22Rv1 (cell line): ENCODE measurements at regions not wholly inside any gene's neighbourhood (a gene's known extent, or its start where the extent isn't known, plus 50 kb on each side); places are given as distances from the start of the nearest gene placed in this dataset.

ENCODE experiments used
- H3K27ac ChIP-seq: fragments of 450-650 bp; 2 replicates; pipeline ENCODE4 v1.5.1; 2017
- ZFX ChIP-seq: fragments of 450-650 bp; IDR thresholded peaks from 2 replicates; pipeline ENCODE4 v1.6.1; 2017; ENCODE audit warnings: antibody characterized with exemption, borderline replicate concordance
- TF ChIP-seq, protein P1 (sequence below): fragments of 450-650 bp; IDR thresholded peaks from 2 replicates; pipeline ENCODE4 v1.5.1; 2017; ENCODE audit warnings: mild to moderate bottlenecking

- H3K27ac ChIP-seq: no peak overlapping the region
- no peak for TF ChIP-seq ZFX
- TF ChIP-seq, protein P1, sequence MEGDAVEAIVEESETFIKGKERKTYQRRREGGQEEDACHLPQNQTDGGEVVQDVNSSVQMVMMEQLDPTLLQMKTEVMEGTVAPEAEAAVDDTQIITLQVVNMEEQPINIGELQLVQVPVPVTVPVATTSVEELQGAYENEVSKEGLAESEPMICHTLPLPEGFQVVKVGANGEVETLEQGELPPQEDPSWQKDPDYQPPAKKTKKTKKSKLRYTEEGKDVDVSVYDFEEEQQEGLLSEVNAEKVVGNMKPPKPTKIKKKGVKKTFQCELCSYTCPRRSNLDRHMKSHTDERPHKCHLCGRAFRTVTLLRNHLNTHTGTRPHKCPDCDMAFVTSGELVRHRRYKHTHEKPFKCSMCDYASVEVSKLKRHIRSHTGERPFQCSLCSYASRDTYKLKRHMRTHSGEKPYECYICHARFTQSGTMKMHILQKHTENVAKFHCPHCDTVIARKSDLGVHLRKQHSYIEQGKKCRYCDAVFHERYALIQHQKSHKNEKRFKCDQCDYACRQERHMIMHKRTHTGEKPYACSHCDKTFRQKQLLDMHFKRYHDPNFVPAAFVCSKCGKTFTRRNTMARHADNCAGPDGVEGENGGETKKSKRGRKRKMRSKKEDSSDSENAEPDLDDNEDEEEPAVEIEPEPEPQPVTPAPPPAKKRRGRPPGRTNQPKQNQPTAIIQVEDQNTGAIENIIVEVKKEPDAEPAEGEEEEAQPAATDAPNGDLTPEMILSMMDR: no peak
These were observed 90.1 kb upstream of the ACTRT2 start for GRCh38 chr1:2930913-2931723.

DNA sequence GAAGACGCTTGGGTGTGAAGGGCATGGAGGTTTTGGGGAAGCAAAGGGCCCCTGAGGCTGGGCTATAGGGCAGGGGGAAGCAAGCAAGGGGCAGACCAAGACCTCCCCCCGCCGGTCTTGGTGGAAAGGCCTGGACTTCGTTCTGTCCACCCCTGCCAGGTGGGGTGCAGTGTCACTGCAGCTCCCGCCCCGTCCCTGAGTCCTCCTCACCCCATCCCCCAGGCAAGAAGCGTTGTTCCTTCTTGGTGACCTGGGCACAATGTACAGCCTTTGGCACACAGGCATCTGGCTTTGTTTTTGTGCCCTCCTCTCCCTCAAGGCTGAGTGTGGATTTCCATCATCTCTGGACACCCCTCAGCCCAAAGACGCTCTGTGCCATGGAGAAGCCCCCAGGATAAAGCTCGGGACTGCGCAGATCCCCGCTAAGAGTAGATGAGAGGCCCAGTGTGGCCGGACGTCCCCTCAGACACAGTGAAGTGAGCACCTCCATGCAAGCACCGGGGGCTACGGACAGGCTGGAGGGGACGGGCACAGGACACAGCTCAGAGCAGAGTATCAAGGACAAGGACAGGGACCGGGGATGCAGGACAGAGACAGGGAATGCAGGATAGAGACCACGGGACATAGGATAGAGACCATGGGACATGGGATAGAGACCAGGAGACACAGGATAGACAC is 89.4 kb upstream of the ACTRT2 start:
- no peak for TF ChIP-seq ZFX
- TF ChIP-seq, protein P1: no peak
- H3K27ac ChIP-seq: no peak overlapping the region

DNA sequence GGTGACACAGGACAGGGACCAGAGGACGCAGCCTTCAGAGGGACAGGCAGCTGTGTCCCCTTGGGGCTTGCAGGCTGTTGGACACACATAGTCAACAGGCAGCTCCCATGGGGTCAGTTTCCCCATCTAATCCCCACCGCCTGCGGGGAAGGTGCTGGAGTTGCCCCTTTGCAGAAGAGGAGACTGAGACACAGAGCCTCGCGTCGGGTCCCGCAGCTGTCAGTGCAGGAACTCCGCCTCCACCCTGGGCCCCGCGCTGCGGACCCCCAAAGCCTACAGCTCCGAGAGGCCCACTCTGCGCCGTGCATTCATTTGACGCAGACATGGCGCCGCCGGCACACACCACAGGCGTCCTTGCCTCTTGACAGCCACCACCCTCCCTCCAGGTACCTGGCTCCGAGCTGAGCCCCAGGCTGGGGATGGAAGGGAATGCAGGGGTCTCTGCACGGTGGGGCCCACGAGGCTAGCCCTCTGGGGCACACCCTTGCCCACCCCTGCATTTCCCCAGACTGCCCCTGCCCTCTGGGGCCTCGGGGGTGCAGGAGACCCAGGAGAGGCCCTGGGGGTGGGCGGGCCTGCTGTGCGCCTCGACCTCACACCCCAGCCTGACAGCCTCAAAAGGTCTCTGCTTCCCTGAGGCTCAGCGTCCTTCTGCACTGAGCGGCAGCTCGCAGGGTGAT is 88.5 kb upstream of the ACTRT2 start:
- TF ChIP-seq ZFX: no peak
- TF ChIP-seq, protein P1: no peak
- no peak overlapping the region for H3K27ac ChIP-seq

- H3K27ac ChIP-seq: no peak overlapping the region
- no peak for TF ChIP-seq ZFX
- TF ChIP-seq, protein P1: no peak
These were observed 87.7 kb upstream of the ACTRT2 start for GRCh38 chr1:2933431-2934155.

DNA sequence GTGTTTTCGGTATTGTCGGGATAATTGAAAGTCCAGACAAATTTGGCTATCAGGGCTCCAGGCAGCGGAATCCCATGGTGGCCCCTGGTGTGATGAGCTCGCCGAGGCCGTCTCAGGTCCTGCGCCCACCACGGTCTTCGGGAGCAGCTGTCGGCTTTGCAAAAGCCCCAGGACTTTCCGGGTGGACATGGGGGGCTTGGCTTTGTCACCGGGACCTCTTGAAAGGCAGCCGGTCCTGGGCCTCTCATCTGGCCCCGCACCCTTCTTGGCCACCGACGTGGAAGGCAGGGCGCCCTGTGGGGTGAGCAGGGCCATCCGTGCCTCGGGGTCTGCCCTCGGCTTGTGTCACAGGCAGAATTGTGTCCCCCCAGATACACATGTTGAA is 87.1 kb upstream of the ACTRT2 start:
- TF ChIP-seq ZFX: no peak
- TF ChIP-seq, protein P1: no peak

DNA sequence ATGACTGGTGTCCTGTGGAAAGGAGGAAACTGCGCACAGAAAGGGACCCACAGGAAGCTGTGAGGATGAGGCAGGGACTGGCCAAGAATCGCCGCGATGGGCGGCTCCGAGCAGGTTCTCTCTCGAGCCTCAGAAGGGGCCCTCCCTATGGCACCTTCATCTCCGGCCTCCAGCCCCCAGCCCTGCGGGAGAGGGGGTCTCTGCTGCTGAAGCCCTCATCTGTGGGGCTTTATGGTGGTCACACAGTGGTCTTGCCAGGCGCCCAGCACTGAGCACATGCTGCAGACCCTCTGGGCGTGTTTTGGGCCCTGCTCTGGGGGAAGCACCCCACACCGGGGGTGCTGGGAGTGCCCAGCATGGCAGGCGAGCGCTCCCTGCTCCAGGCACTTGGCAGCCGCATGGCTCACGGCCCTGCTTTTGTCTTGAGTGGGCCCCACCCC is 86.6 kb upstream of the ACTRT2 start:
- TF ChIP-seq, protein P1: no peak
- no peak for TF ChIP-seq ZFX

More for the DNA sequence above, 87.1 kb upstream of the ACTRT2 start:
- no peak overlapping the region for H3K27ac ChIP-seq

More for the DNA sequence above, 86.6 kb upstream of the ACTRT2 start:
- H3K27ac ChIP-seq: no peak overlapping the region
